B cell (primary cell): ENCODE measurements at regions not wholly inside any gene's neighbourhood (a gene's known extent, or its start where the extent isn't known, plus 50 kb on each side); places are given as distances from the start of the nearest gene placed in this dataset.

Source experiments
- ATAC-seq: fragments of 200-7000 bp; cut with Tn5 transposase; one replicate; pipeline ENCODE4 v1.10.0; 2021; ENCODE audit warnings: low read depth, mild to moderate bottlenecking, moderate number of reproducible peaks, moderate library complexity
- CTCF ChIA-PET: fragments of 350-600 bp; sonication (Branson Sonifier 250); formaldehyde crosslinking; loops from one replicate; lab custom pipeline; 2021; ENCODE audit warnings: antibody characterized with exemption, inconsistent platforms; lab: Charles Lee
- POLR2A ChIA-PET: fragments of 350-600 bp; sonication (Branson Sonifier 250); formaldehyde crosslinking; loops from one replicate; lab custom pipeline; 2021; ENCODE audit warnings: antibody characterized with exemption; lab: Charles Lee
- DNase-seq: peaks from one replicate; pipeline ENCODE4 v3.0.0; 2013
- H2AFZ ChIP-seq: 2 replicates; pipeline ENCODE4 v1.6.1; 2012; ENCODE audit warnings: mild to moderate bottlenecking, low read depth, low read length; ENCODE audit not compliant: insufficient read depth, poor library complexity, severe bottlenecking
- H3K27ac ChIP-seq, 2 donors: 1 replicate in 1 of 2; 2 replicates in 1 of 2; pipeline ENCODE4 v1.5.1; 2012 to 2013; ENCODE audit warnings: low read length in 2 of 2, mild to moderate bottlenecking in 2 of 2, moderate library complexity in 1 of 2
- H3K27me3 ChIP-seq, 4 experiments: fragments of 200-600 bp in 1 of 4; sonication (generic) in 1 of 4; replicated peaks in 1 of 4; 1 replicate in 2 of 4; 2 replicates in 2 of 4; pipeline versions ENCODE4 v1.6.1 to v1.7.0; 2013 to 2016; ENCODE audit warnings: low read length in 3 of 4, mild to moderate bottlenecking in 2 of 4, mixed read lengths in 1 of 4, moderate library complexity in 1 of 4; ENCODE audit not compliant: insufficient read depth in 4 of 4, control insufficient read depth in 3 of 4; ENCODE audit errors: control extremely low read depth in 1 of 4
- H3K36me3 ChIP-seq, 2 experiments: replicated peaks in 1 of 2; 1 replicate in 1 of 2; 2 replicates in 1 of 2; pipeline versions ENCODE4 v1.6.1 to v1.7.1; 2013; ENCODE audit warnings: low read length in 1 of 2; ENCODE audit not compliant: insufficient read depth in 2 of 2, control insufficient read depth in 1 of 2; ENCODE audit errors: control extremely low read depth in 1 of 2, extremely low read depth in 1 of 2
- H3K4me1 ChIP-seq, 2 donors: fragments of 200-600 bp in 1 of 2; sonication (generic) in 1 of 2; 1 replicate in 1 of 2; 2 replicates in 1 of 2; pipeline versions ENCODE4 v1.5.1 to v1.6.1; 2013 to 2017; ENCODE audit warnings: low read length in 2 of 2; ENCODE audit not compliant: control insufficient read depth in 2 of 2, insufficient read depth in 2 of 2
- H3K4me2 ChIP-seq: replicated peaks from 2 replicates; pipeline ENCODE3; 2012; ENCODE audit warnings: mild to moderate bottlenecking, low read depth, low read length; ENCODE audit not compliant: poor library complexity, severe bottlenecking
- H3K4me3 ChIP-seq, 5 experiments: fragments of 200-600 bp in 1 of 5; sonication (generic) in 1 of 5; 1 replicate in 3 of 5; 2 replicates in 2 of 5; pipeline versions ENCODE4 v1.5.1 to v1.7.0; 2011 to 2016; ENCODE audit warnings: low read length in 4 of 5, mild to moderate bottlenecking in 4 of 5, low read depth in 2 of 5, control low read depth in 1 of 5, moderate library complexity in 1 of 5; ENCODE audit not compliant: insufficient read depth in 1 of 5; ENCODE audit errors: control extremely low read depth in 1 of 5, extremely low read depth in 1 of 5
- H3K79me2 ChIP-seq: fragments of 200-600 bp; sonication (generic); one replicate; pipeline ENCODE4 v1.6.0; 2016; ENCODE audit warnings: low read length; ENCODE audit not compliant: control insufficient read depth, insufficient read depth
- H3K9ac ChIP-seq: fragments of 200-600 bp; sonication (generic); 2 replicates; pipeline ENCODE4 v1.6.1; 2017; ENCODE audit warnings: mild to moderate bottlenecking, low read length, moderate library complexity
- H3K9me3 ChIP-seq, 3 donors: one replicate each; pipeline versions ENCODE4 v1.6.1 to v1.7.1; 2013; ENCODE audit warnings: low read length in 2 of 3; ENCODE audit not compliant: control insufficient read depth in 2 of 3, insufficient read depth in 1 of 3; ENCODE audit errors: control extremely low read depth in 1 of 3
- H4K20me1 ChIP-seq: 2 replicates; pipeline ENCODE4 v1.6.0; 2012; ENCODE audit warnings: mild to moderate bottlenecking, low read length; ENCODE audit not compliant: insufficient read depth, control insufficient read depth, poor library complexity, severe bottlenecking
- H3K27ac Mint-ChIP-seq: one replicate; pipeline ENCODE4 v1.8.0; 2021; ENCODE audit warnings: mixed read lengths
- H3K27me3 Mint-ChIP-seq: one replicate; pipeline ENCODE4 v1.8.0; 2021; ENCODE audit warnings: mixed read lengths
- H3K4me1 Mint-ChIP-seq: one replicate; pipeline ENCODE4 v1.8.0; 2021; ENCODE audit warnings: mixed read lengths
- H3K4me3 Mint-ChIP-seq: one replicate; pipeline ENCODE4 v1.8.0; 2021; ENCODE audit warnings: mixed read lengths
- H3K9me3 Mint-ChIP-seq: one replicate; pipeline ENCODE4 v1.8.0; 2022; ENCODE audit warnings: mixed read lengths; ENCODE audit not compliant: insufficient read depth
- CTCF ChIP-seq: fragments of 200-600 bp; IDR thresholded peaks from one replicate; pipeline ENCODE4 v1.8.0; 2022; ENCODE audit warnings: antibody characterized with exemption, mild to moderate bottlenecking
- EZH2 ChIP-seq: IDR thresholded peaks from 2 replicates; pipeline ENCODE4 v1.6.1; 2012; ENCODE audit warnings: borderline replicate concordance, low read depth, mild to moderate bottlenecking, moderate library complexity, low read length; ENCODE audit not compliant: insufficient read depth, poor library complexity, severe bottlenecking
- WGBS: methylation state at CpG from one replicate; pipeline ENCODE4 v1.1.5; 2013; ENCODE audit warnings: missing lambda C conversion rate; ENCODE audit not compliant: insufficient coverage; 5-methylcytosine and 5-hydroxymethylcytosine counted together
- intact Hi-C: fragments of 100-400 bp; cut with micrococcal nuclease; formaldehyde crosslinking; loops from one replicate; pipeline ENCODE4 v1.10.0; 2022

GRCh38 chr5:29548262-29548661 is 1645.2 kb upstream of the CDH6 start:
- CTCF ChIA-PET: no interaction called here
- POLR2A ChIA-PET: no interaction called here
- no peak for DNase-seq
- H3K4me3 ChIP-seq: no peak overlapping the region
- no peaks in the 10 kb centered on the region for H4K20me1 ChIP-seq
- H3K9me3 ChIP-seq: peaks cover 0 to 11% (median 0%) of the 10 kb centered on the region in 3 donors
- no peaks in the 10 kb centered on the region for H3K27me3 ChIP-seq
- H2AFZ ChIP-seq: no peak overlapping the region
- no peak overlapping the region for H3K4me3 Mint-ChIP-seq
- no peak overlapping the region for H3K27ac Mint-ChIP-seq
- H3K36me3 ChIP-seq: no peaks in the 10 kb centered on the region
- no peak overlapping the region for H3K4me2 ChIP-seq
- no peak for TF ChIP-seq CTCF
- no peaks in the 10 kb centered on the region for H3K27me3 Mint-ChIP-seq
- H3K79me2 ChIP-seq: no peaks in the 10 kb centered on the region
- H3K4me1 ChIP-seq: no peaks in the 10 kb centered on the region
- WGBS: 93% methylated on average over 7 of the region's 7 CpGs
- no peak for ATAC-seq
- H3K9ac ChIP-seq: no peak overlapping the region
- H3K27ac ChIP-seq: no peak overlapping the region
- H3K4me1 Mint-ChIP-seq: no peaks in the 10 kb centered on the region
- intact Hi-C loops: no loop called here
- peaks cover 2% of the 10 kb centered on the region for H3K9me3 Mint-ChIP-seq

- no peak overlapping the region for H3K4me3 Mint-ChIP-seq
- no peaks in the 10 kb centered on the region for H3K36me3 ChIP-seq
- WGBS: no CpG with 5 or more reads among the region's 6 CpGs
- H3K4me3 ChIP-seq: no peak overlapping the region
- no peaks in the 10 kb centered on the region for H3K27me3 Mint-ChIP-seq
- no peak overlapping the region for H3K4me2 ChIP-seq
- H3K27me3 ChIP-seq: no peaks in the 10 kb centered on the region
- H3K4me1 ChIP-seq: no peaks in the 10 kb centered on the region
- peaks cover 2% of the 10 kb centered on the region for H3K9me3 Mint-ChIP-seq
- no peaks in the 10 kb centered on the region for H3K4me1 Mint-ChIP-seq
- H3K79me2 ChIP-seq: no peaks in the 10 kb centered on the region
- no peak overlapping the region for H3K9ac ChIP-seq
- H3K27ac ChIP-seq: no peak overlapping the region
- DNase-seq (no peak), ATAC-seq (no peak)
- CTCF ChIA-PET: no interaction called here
- POLR2A ChIA-PET: no interaction called here
- no peaks in the 10 kb centered on the region for H4K20me1 ChIP-seq
- no peak overlapping the region for H2AFZ ChIP-seq
- TF ChIP-seq EZH2 (no peak), CTCF (no peak)
- peaks cover 0 to 11% (median 0%) of the 10 kb centered on the region in 3 donors for H3K9me3 ChIP-seq
- intact Hi-C loops: no loop called here
- H3K27ac Mint-ChIP-seq: no peak overlapping the region
These were observed 1646.1 kb upstream of the CDH6 start for GRCh38 chr5:29547236-29547865.
